HCEC 1CT (cell line): ENCODE measurements at regions not wholly inside any gene's neighbourhood (a gene's known extent, or its start where the extent isn't known, plus 50 kb on each side); places are given as distances from the start of the nearest gene placed in this dataset.
"Not testable (repeated sequence)": the region's sequence is repeated elsewhere in the genome, so short reads cannot be mapped to it uniquely, and the experiment has no call there.

ENCODE experiments used
- DNase-seq: peaks from one replicate; pipeline ENCODE4 v3.0.0-alpha.2; 2017

DNA sequence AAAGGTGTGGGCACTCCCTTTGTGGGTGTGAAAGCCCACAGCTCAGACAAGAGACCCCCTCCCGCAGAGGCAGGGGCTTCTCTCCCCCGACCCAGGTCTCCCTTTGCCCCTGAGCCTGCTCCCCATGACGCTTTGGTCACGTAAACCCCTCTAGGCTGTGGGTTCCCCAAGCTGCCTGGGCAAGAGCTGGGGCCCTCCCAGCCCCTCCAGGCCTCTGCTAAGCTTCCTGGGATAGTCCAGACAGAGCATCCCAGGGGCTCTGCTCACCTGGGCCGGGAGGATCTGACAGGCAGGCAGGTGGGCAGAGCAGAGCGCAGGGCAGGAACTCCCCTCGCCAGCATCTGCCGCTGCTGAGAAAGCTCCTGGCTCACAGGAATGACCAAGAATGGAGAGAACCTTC, 177.3 kb downstream of the BANP start:
- no peak for DNase-seq

DNA sequence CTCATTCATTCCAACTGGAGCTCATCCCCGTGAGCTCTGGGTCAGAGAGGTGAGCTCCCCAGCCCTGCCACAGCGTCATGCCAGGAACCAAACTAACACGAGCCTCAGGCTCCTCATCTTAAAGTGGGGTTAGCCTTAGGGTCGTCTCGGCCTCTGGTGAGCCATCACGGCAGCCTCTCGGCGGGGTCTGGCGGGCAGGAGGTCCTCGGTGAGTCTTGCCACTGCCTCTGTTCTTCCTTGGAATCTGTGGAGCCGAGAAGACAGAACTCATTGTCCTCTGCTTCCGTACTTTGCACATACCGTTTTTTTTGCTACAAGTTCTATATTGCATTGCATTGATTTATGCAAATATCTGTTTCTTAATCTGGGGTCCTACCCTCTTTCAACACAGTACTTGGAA, 177.9 kb downstream of the BANP start:
- DNase-seq = not testable (repeated sequence)

DNA sequence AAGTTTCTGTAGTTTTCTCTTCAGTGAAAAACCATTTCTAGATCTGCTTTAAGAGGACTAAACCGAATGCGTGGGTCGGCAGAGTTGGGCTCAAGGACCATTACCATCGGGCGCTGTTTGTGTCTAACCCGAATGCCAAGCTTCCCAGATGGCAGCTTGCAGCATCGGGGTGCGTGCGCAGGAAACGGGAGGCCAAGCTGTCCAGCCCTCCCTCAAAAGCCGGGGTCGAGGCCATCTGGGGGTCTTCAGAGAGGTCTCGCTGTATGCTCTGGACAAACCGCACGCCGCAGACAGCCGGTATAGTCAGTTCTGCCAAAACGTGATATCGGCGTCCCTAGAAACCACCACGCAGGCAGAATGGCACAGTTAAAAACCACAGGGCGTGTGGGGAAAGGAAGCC, 178.8 kb downstream of the BANP start:
- DNase-seq = no peak

DNA sequence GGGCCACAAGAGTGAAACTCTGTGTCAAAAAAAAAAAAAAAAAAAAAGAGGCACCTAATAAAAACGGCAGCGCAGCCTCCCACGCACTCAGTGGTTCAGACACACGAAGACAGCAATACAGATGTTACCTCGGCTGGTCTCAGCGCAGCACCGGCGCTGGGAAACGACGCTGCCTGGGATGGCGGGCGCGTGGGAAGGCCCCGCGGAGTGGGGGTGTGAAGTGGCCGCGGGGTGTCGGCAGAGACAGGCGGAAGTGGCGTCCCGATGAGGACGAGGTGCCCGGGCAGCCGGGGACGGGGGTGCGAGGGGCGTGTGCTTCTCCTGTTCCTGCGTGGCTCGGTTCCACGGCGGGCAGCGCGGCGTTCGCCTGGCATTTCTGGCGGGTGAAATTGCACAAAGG, 179.4 kb downstream of the BANP start:
- DNase-seq = no peak

DNA sequence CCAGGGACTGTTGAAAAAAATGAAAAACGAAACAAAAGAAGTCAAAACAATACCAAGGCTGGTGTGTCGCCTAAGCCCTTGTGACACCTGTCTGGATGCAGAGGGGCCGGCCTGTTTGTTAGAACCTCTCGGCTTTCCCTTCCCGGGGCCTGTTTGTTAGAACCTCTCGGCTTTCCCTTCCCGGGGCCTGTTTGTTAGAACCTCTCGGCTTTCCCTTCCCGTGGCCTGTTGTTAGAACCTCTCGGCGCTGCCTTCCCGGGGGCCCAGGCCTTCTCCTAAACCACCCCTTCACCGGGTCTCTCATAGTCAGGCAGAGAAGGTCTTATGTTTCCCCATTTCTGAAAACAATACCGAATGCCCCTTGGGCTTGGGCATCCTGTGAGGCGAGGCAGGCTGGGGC, 180.0 kb downstream of the BANP start:
- DNase-seq = no peak

DNA sequence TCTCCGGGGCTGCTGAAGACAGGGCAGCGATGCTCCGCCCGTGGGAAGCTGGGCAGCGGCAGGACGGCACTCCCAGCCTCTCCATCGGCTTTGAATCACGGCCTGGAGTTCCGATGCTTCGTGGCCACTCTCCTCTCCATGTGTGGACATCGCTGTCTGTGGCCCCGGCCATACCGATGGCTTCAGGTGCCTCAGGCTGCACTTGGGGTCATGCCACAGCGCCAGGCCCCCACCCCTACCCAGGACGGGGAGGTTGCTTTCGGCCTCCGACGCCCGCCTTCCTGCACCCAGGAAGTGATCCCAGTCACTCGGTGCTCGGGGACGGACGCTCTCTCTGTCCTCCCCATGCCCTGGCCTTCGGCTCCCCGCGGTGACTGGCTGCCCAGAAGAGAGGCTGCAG, 180.7 kb downstream of the BANP start:
- no peak for DNase-seq

DNA sequence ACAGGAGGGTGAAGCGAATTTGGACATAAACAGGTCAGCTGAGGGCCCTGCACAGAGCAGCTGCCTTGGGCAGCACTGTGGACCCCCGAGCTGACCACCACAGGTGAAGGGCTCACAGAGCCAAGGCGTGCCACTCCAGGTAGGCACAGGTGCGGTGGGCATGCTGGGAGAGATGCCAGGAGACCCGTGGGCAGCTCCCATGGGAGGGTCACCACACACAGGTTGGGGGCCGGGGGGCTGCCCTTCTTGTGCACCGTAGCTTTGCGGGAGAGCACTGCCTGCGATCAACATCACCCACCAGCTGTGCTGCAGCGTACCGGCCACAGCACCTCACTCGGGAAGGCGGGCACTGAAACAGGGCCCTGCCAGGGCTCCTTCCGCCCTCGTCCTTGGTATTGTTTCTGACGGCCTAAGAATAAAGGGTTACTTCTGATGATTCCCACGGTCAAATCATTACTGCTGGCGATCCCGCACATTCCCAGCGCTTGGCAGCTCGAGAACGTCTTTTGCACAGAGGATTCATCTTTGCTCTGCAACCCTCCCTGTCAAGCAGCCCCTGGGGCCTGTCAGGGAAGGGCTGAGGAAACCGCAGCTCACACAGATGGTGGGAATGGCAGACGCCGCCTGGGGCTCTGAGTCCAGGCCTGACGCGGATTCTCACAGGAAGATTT, 181.7 kb downstream of the BANP start:
- DNase-seq = no peak

DNA sequence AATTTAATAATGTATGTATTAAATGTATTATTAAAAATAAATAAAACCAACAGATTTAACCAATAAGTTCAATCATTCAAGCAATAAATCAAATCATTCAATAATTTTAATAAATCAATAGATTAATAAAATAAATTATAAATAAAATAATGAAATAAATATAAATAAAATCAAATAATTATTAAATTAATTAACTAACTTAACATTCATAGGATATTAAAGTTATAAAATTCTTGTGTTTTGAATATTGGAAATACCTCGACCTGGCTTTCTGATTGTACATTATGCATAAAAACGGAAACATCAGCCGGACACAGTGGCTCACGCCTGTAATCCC, 182.2 kb downstream of the BANP start:
- DNase-seq = no peak

DNA sequence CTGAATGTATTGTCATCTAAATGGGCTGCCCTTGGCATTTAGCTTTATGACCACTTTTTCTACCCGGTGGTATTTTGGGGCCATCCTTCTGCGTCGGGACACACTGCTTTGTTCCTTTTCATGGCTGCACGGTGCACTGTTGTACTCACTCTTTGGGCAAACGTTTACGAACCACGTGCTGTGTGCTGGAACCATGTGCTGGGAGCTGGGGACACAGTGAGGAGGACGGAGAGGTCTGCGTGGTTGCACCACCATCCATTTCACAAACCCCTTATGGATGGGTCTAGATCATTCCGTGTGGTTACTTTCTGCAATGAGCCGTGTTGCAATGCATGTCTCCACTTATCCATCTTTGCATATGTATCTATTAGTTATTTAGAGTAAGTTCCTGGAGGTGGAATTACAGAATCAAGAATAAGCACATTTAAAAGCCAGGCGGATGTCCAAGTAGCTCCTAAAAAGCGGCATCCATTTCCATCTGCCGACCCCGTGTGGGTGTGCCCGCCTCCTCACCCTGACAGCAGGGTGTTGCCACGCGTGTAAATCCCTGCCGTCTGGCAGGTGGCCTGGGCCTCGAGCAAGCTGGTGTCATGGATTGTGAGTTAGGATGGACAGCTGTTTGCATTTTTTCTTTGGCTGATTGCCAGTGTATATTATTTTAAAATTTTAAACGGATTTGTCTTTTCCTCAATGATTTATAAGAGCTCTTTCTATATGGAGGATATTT, 183.1 kb downstream of the BANP start:
- DNase-seq = not testable (repeated sequence)

DNA sequence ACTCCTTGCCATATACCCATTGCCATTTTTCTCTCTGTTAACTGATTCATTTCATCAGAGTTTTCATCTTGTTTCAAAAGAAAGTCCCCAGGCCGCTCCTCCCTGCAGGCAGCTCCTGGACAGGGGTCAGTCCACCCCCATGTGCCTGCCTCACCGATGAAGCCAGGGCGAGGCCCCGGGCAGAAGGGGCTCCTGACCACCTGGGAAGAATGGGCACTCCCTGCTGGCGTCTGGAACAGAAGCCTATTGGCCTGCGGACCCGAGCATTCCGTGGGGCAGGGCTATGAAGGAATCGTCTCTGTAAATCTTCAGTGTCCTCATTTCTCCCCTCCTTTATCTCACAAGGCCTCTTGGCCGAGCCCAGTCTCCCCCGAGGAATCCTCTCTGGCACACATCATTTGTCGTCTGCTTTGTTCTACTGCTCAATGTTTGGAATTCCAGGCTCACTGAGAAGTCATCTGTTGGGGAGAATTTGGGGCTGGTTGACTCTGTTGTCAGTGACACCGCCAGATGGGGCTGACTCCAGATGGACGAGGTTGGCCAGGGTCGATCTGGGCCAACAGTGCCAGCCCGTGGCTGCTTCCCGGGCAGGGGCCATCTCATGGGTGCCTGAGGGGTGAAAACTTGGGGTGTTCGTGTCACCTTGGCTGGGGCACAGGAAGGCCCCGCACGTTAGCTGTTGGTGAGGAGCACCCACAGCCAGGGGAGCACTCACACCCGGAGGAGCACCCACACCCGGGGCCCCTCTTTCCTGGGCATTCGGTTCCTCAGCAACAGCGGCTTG, 183.9 kb downstream of the BANP start:
- DNase-seq = not testable (repeated sequence)

DNA sequence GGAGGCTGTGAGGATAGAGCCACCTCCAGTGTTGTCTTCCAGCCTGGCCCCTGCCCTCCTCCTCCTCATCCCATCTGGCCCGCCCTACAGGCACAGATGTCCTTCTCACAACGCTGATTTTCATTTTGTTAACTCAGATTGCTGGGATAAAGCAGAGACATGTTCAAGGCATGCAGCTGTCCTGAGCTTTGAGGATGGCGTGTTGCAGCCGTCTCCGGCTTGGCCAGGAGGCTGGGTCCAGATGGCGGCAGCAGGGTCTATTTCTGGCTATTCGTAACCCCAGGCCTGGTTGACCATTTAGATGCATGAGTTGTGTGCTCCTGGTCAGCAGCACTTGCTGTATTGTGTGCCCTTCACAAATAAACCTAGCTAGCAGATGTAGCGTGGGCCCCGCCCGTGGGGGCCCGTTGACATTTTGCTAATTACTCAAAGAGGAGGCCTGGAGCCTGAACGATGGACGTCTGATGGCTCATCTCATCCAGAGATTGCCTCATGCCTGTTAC, 185.0 kb downstream of the BANP start:
- DNase-seq = not testable (repeated sequence)

DNA sequence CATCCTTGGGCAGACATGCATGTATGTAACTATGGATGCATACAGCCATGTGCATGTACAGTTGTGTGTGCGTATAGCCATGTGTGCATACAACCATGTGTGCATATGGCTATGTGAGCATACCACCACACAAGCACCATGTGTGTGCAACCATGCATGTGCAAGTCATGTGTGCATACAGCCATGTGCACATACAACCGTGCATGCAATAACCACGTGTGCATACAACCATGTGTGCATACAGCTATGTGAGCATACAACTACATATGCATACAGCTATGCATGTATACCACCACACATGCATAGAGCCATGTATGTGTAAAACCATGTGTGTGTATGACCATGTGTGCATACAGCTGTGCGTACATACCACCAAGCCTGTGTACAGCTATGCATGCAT, 185.7 kb downstream of the BANP start:
- DNase-seq = not testable (repeated sequence)

DNA sequence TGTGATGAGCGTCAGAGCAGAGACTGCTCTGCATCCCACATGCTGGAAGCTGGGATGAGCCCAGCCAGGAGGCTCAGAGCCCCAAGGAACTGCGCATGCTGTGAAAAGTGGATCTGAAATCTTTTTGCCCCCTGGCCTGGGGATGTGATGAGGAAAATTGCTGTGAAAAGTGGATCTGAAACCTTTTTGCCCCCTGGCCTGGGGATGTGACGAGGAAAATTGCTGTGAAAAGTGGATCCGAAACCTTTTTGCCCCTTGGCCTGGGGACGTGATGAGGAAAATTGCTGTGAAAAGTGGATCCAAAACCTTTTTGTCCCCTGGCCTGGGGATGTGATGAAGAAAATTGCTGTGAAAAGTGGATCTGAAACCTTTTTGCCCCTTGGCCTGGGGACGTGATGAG, 187.9 kb downstream of the BANP start:
- DNase-seq = not testable (repeated sequence)

DNA sequence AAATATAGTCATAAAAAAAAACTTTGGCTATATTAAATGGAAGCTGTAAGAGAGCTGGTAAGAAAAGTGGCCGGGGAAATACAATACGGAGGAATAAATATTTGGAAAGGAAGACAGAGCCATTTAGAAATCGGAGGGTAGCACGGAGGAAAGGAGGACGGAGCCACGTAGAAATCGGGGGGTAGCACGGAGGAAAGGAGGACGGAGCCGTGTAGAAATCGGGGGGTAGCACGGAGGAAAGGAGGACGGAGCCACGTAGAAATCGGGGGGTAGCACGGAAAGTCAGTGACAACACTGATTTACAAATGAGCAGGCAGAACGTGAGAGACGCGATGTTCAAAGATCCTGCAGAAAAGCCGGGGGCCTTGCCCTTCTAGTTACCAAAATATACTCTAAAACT, 189.0 kb downstream of the BANP start:
- not testable (repeated sequence) for DNase-seq

DNA sequence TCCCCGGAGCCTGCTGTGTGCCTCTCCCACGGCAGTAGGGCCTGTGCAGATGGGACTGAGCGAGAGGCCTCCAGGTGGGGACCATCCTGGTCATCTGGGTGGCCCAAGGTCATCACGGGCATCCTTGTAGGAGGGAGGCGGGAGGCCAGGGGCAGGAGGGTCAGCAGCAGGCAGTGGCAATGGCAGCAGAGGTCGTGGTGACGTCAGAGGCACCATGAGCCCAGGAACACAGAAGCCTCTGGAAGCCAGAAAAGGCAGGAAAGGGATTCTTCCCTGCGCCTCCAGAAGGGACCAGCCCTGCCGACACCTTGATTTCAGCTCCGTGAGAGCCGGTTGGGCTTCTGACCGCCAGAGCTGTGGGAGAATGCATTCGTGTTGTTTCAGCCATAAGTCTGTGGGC, 190.3 kb downstream of the BANP start:
- no peak for DNase-seq

DNA sequence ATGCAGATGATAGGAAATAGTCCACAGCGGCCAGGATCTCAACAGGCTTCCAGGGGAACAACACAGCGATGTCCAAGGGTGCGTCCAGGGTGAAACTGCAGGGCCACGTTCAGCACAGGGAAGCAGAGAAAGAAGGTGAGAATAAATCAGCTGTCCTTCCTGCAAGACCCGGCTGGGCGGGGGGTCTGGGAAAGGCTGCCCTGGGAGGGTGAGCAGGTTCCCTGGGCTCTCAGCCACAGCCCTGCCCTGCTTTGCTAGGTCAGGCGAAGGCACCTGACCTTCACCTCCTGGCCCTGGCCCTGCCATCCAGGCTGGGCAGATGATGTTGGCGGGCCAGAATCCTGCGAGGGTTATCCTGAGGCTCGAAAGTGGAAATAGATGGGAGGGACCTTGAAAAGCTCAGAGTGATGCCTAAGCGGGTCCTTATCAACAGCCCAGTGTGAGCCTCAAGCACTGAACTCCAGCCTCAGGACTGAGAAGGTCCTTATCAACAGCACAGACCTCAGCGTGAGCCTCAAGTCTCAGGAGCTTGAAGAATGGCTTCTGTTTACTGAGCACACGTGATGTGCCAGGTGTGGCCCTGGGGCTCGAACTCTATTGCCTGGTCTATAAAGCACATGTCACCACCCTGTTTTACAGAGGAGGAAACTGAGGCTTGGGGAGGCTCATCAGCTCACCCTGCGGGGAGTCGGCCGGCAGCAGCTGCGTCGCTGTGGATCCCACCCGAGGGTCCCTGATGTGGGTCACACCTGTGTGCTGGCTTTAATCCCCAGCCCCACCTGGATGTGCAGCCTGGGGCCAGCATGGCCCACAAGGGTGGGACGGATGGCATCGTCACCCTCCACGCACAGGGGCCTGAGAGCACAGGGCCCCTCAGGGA, 191.1 kb downstream of the BANP start:
- not testable (repeated sequence) for DNase-seq

DNA sequence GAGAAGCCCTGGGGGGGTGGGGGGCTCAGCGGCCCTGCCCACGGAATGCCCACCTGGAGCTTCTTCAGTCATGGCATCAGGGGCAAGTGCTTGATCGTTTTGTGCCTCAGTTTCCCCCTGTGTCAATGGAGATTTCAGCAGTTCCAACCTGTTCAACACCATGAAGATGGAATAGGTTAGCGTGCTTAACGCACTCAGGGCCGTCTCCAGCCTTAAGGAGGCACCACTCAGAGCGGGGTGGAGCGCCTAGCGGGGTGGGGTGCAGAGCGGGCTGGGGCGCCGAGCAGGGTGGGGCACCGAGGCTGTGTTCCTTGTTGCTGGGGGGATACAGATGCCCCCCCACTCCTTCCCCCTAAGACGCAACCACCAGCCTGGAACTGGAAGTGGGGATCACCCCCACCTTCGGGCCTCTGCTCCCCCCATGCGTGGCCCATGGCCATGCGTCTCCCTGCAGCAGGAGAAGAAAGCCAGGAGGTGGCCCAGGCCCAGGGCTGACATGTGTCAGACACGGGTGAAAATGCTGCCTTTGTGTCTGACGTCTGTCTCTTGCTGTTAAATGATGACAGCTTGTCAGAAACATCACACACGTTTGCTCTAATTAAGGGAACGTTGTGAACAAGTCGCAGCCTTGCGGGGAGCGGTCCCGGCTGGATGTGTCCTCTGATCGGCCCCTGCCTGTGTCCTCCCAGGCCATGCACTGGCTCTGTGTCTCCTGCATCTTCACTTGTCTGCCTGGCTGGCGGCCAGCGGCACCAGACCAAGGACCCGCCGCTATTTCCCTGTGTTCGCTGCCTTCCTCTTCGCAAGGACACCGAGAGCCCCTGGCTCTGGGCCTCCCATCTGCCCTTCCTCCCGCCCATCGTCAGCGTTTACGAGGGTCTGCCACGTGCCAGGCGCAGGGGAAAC, 192.1 kb downstream of the BANP start:
- DNase-seq = not testable (repeated sequence)

DNA sequence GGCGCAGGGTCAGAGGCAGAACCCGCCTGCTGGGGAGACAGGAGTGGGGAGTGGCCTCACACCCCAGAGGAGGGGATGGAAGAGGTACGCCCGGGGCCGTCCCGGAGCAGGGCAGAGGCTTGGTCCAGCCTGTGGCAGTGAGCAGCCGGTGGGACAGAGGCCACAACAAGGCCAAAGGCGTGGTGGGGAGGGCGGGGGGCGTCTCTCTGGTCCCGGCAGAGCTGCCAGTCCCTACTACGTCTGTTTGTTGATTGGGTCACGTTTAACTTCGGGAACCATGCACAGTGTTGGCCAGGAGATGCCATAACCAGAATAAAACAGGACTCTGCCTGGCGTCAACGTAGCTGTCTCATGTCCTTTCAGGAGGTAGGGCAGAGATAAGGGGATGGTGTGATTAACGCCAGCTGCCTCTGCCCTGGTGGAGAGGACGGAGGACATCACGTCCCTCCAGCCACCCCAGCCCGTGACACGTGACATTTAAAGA, 192.8 kb downstream of the BANP start:
- DNase-seq = no peak

DNA sequence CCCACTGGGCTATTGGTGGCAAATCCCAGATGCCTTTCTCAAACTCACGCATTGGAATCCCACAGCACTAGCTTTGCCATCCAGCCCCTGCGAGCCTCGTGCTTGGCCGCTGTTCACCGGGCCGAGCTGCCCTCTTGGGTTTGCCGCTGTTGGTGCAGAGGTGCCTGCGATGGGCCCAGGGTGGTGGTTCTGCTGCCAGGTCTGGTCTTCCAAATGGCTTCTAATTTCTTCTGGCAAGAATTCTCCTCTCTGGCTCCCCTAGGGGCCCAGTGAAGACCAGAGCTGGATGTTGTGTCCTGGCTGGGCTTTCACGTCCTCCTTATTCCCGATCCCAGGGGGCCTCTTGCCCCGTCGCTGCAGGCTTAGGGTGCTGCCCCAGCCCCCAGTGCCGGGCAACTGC, 194.1 kb downstream of the BANP start:
- DNase-seq = not testable (repeated sequence)

DNA sequence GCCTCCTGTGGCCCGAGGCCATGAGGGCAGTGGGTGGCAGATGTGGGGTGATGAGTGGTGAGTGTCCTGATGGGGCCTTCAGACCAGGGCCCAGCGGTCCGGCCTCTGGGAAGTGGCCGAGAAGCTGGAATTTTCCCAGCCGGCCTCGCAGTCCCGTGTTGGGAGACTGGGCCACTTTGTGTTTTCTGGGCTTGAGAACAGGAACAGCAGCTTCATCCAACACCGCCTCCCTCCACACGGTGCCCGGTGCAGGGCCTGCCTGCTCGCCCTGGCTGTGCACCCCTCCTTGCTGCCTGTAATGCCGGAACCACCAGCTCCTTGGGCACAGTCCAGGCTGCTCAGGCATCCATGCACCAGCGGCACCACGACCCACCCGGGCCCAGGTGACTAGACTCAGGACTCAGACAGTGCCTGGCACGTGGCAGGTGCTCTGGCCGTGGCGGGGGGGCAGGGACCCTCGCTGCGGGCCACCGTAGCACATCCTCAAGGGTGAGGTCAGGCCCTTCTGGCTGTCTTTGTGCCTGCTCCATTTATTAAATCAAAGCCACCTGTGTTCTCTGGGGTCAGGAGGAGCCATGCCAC, 194.7 kb downstream of the BANP start:
- DNase-seq = not testable (repeated sequence)

DNA sequence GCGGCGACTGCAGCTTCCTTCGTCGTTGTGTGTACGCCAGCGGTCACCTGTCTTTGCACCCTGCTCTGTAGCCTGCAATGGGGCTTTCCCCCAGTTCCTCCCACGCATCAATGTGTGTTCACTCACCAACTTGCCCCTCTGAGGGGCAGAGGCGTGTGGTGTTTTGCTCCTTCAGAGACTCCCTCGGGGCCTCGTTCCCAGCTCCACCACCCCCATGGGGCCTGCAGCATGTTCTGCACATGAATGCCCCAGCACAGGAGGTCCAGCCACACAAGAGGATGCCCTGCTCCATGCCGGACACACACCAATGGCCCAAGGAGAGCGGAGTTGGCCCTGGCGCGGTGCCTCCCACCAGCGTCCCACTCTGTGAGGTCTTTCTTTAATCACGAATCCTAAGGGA, 196.8 kb downstream of the BANP start:
- DNase-seq = not testable (repeated sequence)
